H1 (cell line): ENCODE measurements at regions not wholly inside any gene's neighbourhood (a gene's known extent, or its start where the extent isn't known, plus 50 kb on each side); places are given as distances from the start of the nearest gene placed in this dataset.

Experiments
- CTCF ChIA-PET: fragments of 300-600 bp; sonication (Branson Sonifier 250); formaldehyde crosslinking; loops from one replicate; lab custom pipeline; 2021; ENCODE audit not compliant: partially characterized antibody; lab: Charles Lee
- POLR2A ChIA-PET: fragments of 300-600 bp; sonication (Branson Sonifier 250); formaldehyde crosslinking; loops from one replicate; lab custom pipeline; 2021; ENCODE audit warnings: inconsistent platforms; ENCODE audit not compliant: partially characterized antibody; lab: Charles Lee
- DNase-seq, 2 experiments: peaks; one replicate each; pipeline versions ENCODE4 v3.0.0 to v3.0.0-alpha.2; 2010 to 2022; ENCODE audit warnings: low spot score in 2 of 2, low read depth in 1 of 2, mixed read lengths in 1 of 2
- FAIRE-seq: peaks from 2 replicates; lab custom pipeline; 2011; peaks lifted over from hg19 to GRCh38; lab: Jason Lieb, UNC
- H2AFZ ChIP-seq: 2 replicates; pipeline ENCODE4 v1.8.1; 2012; ENCODE audit warnings: low read length, inconsistent platforms
- H2AK5ac ChIP-seq: 2 replicates; pipeline ENCODE4 v1.6.1; 2013; ENCODE audit warnings: low read depth, low read length
- H2BK120ac ChIP-seq: replicated peaks from 2 replicates; pipeline ENCODE3; 2013; ENCODE audit warnings: low read depth, low read length, inconsistent platforms
- H2BK12ac ChIP-seq: 2 replicates; pipeline ENCODE4 v1.6.1; 2013; ENCODE audit warnings: low read depth, low read length
- H2BK15ac ChIP-seq: 2 replicates; pipeline ENCODE4 v1.6.1; 2013; ENCODE audit warnings: low read length
- H2BK20ac ChIP-seq: 2 replicates; pipeline ENCODE4 v1.6.1; 2013; ENCODE audit warnings: low read length
- H2BK5ac ChIP-seq: 2 replicates; pipeline ENCODE4 v1.6.1; 2013; ENCODE audit warnings: low read depth, low read length
- H3K14ac ChIP-seq: 2 replicates; pipeline ENCODE4 v1.6.1; 2013; ENCODE audit warnings: inconsistent platforms; ENCODE audit not compliant: insufficient read length
- H3K18ac ChIP-seq: 2 replicates; pipeline ENCODE4 v1.6.1; 2013; ENCODE audit warnings: low read length; ENCODE audit errors: extremely low read depth
- H3K23ac ChIP-seq: 2 replicates; pipeline ENCODE4 v1.6.1; 2013; ENCODE audit warnings: inconsistent platforms; ENCODE audit not compliant: insufficient read length
- H3K23me2 ChIP-seq: 2 replicates; pipeline ENCODE4 v1.6.1; 2013; ENCODE audit warnings: low read depth, low read length
- H3K27ac ChIP-seq: 2 replicates; pipeline ENCODE4 v1.6.1; 2011; ENCODE audit warnings: low read depth, low read length, inconsistent platforms
- H3K27me3 ChIP-seq, 4 experiments: replicated peaks in 1 of 4; 1 replicate in 1 of 4; 2 replicates in 3 of 4; pipeline versions ENCODE4 v1.6.1 to v1.8.1; 2011 to 2013; ENCODE audit warnings: low read length in 3 of 4, mild to moderate bottlenecking in 3 of 4, inconsistent platforms in 2 of 4, mixed read lengths in 2 of 4, moderate library complexity in 1 of 4; ENCODE audit not compliant: control insufficient read depth in 3 of 4, insufficient read depth in 3 of 4; ENCODE audit errors: extremely low read depth in 1 of 4
- H3K36me3 ChIP-seq, 4 experiments: 2 replicates each; pipeline versions ENCODE4 v1.6.1 to v1.8.1; 2011 to 2013; ENCODE audit warnings: mild to moderate bottlenecking in 4 of 4, low read length in 3 of 4, moderate library complexity in 2 of 4, control low read depth in 1 of 4, inconsistent platforms in 1 of 4; ENCODE audit not compliant: insufficient read depth in 4 of 4, control insufficient read depth in 2 of 4
- H3K4ac ChIP-seq: replicated peaks from 2 replicates; pipeline ENCODE3; 2013; ENCODE audit warnings: low read length, low read depth, mixed read lengths, inconsistent platforms; ENCODE audit not compliant: insufficient read length
- H3K4me1 ChIP-seq, 4 experiments: replicated peaks in 1 of 4; 1 replicate in 1 of 4; 2 replicates in 3 of 4; pipeline versions ENCODE4 v1.6.1 to v1.8.1; 2011 to 2013; ENCODE audit warnings: low read length in 3 of 4, inconsistent platforms in 2 of 4, mixed read lengths in 1 of 4; ENCODE audit not compliant: insufficient read depth in 4 of 4, control insufficient read depth in 3 of 4
- H3K4me2 ChIP-seq, 2 experiments: 2 replicates each; pipeline versions ENCODE4 v1.6.1 to v1.8.1; 2011 to 2013; ENCODE audit warnings: low read depth in 2 of 2, low read length in 2 of 2, control low read depth in 1 of 2, inconsistent platforms in 1 of 2, mild to moderate bottlenecking in 1 of 2; ENCODE audit not compliant: insufficient read depth in 1 of 2
- H3K4me3 ChIP-seq, 4 experiments: fragments of 200-600, 300-600 bp in 1 of 4; sonication (generic), shearing (Covaris generic), sonication (Bioruptor Twin) in 1 of 4; 2 replicates each; pipeline versions ENCODE4 v1.5.1 to v1.8.1; 2011 to 2016; ENCODE audit warnings: low read length in 4 of 4, low read depth in 3 of 4, control low read depth in 2 of 4, inconsistent platforms in 2 of 4, mild to moderate bottlenecking in 2 of 4, mixed read lengths in 1 of 4, moderate library complexity in 1 of 4; ENCODE audit not compliant: insufficient read depth in 2 of 4; ENCODE audit errors: extremely low read depth in 1 of 4
- H3K56ac ChIP-seq: replicated peaks from 2 replicates; pipeline ENCODE3; 2013; ENCODE audit warnings: low read depth, mild to moderate bottlenecking, mixed read lengths, low read length, inconsistent platforms; ENCODE audit not compliant: insufficient read length
- H3K79me1 ChIP-seq: 2 replicates; pipeline ENCODE4 v1.6.1; 2013; ENCODE audit warnings: low read depth, low read length, control low read depth
- H3K79me2 ChIP-seq, 2 experiments: 2 replicates each; pipeline versions ENCODE4 v1.6.1 to v1.8.1; 2012 to 2013; ENCODE audit warnings: low read length in 2 of 2, mild to moderate bottlenecking in 2 of 2, inconsistent platforms in 1 of 2; ENCODE audit not compliant: insufficient read depth in 2 of 2, control insufficient read depth in 1 of 2
- H3K9ac ChIP-seq, 4 experiments: replicated peaks in 1 of 4; 1 replicate in 1 of 4; 2 replicates in 3 of 4; pipeline versions ENCODE4 v1.6.1 to v1.8.1; 2011 to 2013; ENCODE audit warnings: low read depth in 3 of 4, low read length in 3 of 4, control low read depth in 2 of 4, mild to moderate bottlenecking in 2 of 4, moderate library complexity in 2 of 4, inconsistent platforms in 1 of 4; ENCODE audit errors: extremely low read depth in 1 of 4
- H3K9me3 ChIP-seq, 2 experiments: 2 replicates each; pipeline versions ENCODE4 v1.6.1 to v1.8.1; 2012 to 2013; ENCODE audit warnings: mild to moderate bottlenecking in 2 of 2, moderate library complexity in 2 of 2, control low read depth in 1 of 2, inconsistent platforms in 1 of 2, low read depth in 1 of 2, low read length in 1 of 2, mixed read lengths in 1 of 2; ENCODE audit not compliant: insufficient read depth in 2 of 2
- H4K20me1 ChIP-seq, 2 experiments: replicated peaks in 1 of 2; 2 replicates each; pipeline versions ENCODE3 to v1.8.1; 2011 to 2013; ENCODE audit warnings: inconsistent platforms in 2 of 2, low read length in 2 of 2, mild to moderate bottlenecking in 1 of 2; ENCODE audit not compliant: insufficient read depth in 2 of 2, control insufficient read depth in 1 of 2
- H4K5ac ChIP-seq: 2 replicates; pipeline ENCODE4 v1.6.1; 2013; ENCODE audit warnings: low read length, low read depth, mixed read lengths, inconsistent platforms; ENCODE audit not compliant: insufficient read length
- H4K8ac ChIP-seq: 2 replicates; pipeline ENCODE4 v1.8.0; 2013; ENCODE audit warnings: mild to moderate bottlenecking, moderate library complexity, low read length, inconsistent platforms; ENCODE audit not compliant: insufficient read depth; ENCODE audit errors: extremely low read depth
- H4K91ac ChIP-seq: replicated peaks from 2 replicates; pipeline ENCODE3; 2013; ENCODE audit warnings: low read length, mixed read lengths, inconsistent platforms; ENCODE audit not compliant: insufficient read length
- BACH1 ChIP-seq: IDR thresholded peaks from 2 replicates; pipeline ENCODE4 v1.6.1; 2012; ENCODE audit warnings: low read length, improper control_type of control experiment
- CTBP2 ChIP-seq: IDR thresholded peaks from 2 replicates; pipeline ENCODE4 v1.7.0; 2011; ENCODE audit warnings: borderline replicate concordance, mild to moderate bottlenecking, moderate library complexity, mixed read lengths, low read length; ENCODE audit not compliant: insufficient read depth, insufficient read length
- EP300 ChIP-seq, 2 experiments: IDR thresholded peaks; 1 replicate in 1 of 2; 2 replicates in 1 of 2; pipeline ENCODE4 v1.6.1; 2011 to 2012; ENCODE audit warnings: low read depth in 2 of 2, low read length in 2 of 2, mild to moderate bottlenecking in 2 of 2, borderline replicate concordance in 1 of 2, inconsistent platforms in 1 of 2, moderate library complexity in 1 of 2
- GTF2F1 ChIP-seq: IDR thresholded peaks from 2 replicates; pipeline ENCODE4 v1.6.1; 2012; ENCODE audit warnings: low read depth, low read length, improper control_type of control experiment, borderline replicate concordance
- MAFK ChIP-seq: IDR thresholded peaks from 2 replicates; pipeline ENCODE4 v1.6.1; 2012; ENCODE audit warnings: low read depth, mild to moderate bottlenecking, improper control_type of control experiment, low read length
- POU5F1 ChIP-seq: IDR thresholded peaks from 2 replicates; pipeline ENCODE4 v1.6.1; 2011; ENCODE audit warnings: low read depth, mild to moderate bottlenecking, low read length, moderate library complexity
- RAD21 ChIP-seq, 2 experiments: IDR thresholded peaks in 1 of 2; conservative IDR thresholded peaks in 1 of 2; 2 replicates each; pipeline ENCODE4 v1.6.1; 2011; ENCODE audit warnings: low read depth in 2 of 2, low read length in 2 of 2, improper control_type of control experiment in 1 of 2, inconsistent platforms in 1 of 2, mild to moderate bottlenecking in 1 of 2, moderate library complexity in 1 of 2
- SIX5 ChIP-seq: IDR thresholded peaks from 2 replicates; pipeline ENCODE4 v1.6.1; 2011; ENCODE audit warnings: mild to moderate bottlenecking, low read depth, low read length
- SP2 ChIP-seq: IDR thresholded peaks from 2 replicates; pipeline ENCODE4 v1.6.1; 2012; ENCODE audit warnings: mild to moderate bottlenecking, low read length, inconsistent platforms
- SUZ12 ChIP-seq: fragments of 200-600 bp; sonication (generic); IDR thresholded peaks from 2 replicates; pipeline ENCODE4 v1.6.1; 2012; ENCODE audit warnings: mild to moderate bottlenecking, inconsistent platforms, low read length, moderate library complexity, mixed read lengths
- WGBS, 2 experiments: shearing (Covaris generic) in 1 of 2; methylation state at CpG; one replicate each; pipeline versions ENCODE4 v1.1.6 to v1.1.7; 2013 to 2015; ENCODE audit warnings: low lambda C conversion rate in 2 of 2, mixed read lengths in 2 of 2, inconsistent platforms in 1 of 2, low coverage in 1 of 2, missing lambda C conversion rate in 1 of 2; ENCODE audit not compliant: insufficient replicate concordance in 2 of 2, insufficient coverage in 1 of 2, insufficient read length in 1 of 2; ENCODE audit errors: extremely low coverage in 1 of 2, missing lambda C conversion rate in 1 of 2; 5-methylcytosine and 5-hydroxymethylcytosine counted together

DNA sequence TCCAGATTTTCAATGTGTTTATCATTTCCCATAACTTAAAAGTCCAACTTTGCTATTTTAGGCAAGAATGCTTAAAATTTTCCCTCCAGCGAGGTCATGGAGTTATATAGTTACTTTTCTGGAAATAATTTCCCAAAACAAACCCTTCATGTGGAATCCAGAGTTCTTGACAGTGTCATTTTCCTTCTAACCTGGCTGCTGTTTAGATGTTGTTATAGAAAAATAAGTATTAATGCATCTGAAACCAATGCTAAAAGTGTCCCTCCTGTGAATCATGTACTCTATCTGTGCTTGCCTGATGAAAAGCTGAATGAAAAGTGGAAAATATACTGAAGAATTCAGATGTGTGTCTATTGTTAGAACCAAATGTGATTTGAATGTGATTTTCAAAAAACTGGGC lies 245.3 kb upstream of the HSF2 start:
- FAIRE-seq, result no peak
- no peak overlapping the region for H3K27ac ChIP-seq
- H2BK12ac ChIP-seq, result no peak overlapping the region
- H3K18ac ChIP-seq, result no peak overlapping the region
- no peak overlapping the region for H4K5ac ChIP-seq
- no peak overlapping the region for H2BK20ac ChIP-seq
- no peak overlapping the region for H2AK5ac ChIP-seq
- H4K8ac ChIP-seq, result no peak overlapping the region
- no peak overlapping the region for H3K23ac ChIP-seq
- TF ChIP-seq POU5F1, result no peak
- no peak for TF ChIP-seq BACH1
- no peak for TF ChIP-seq GTF2F1
- no peak for TF ChIP-seq SP2
- no peak for TF ChIP-seq MAFK
- TF ChIP-seq SUZ12, result no peak
- no peak for TF ChIP-seq RAD21 (IDR thresholded peaks at IDR 0.05 in 1 of 2, conservative IDR thresholded peaks at IDR 0.05 in 1 of 2; ENCODE audit: low read depth in 2 of 2, low read length in 2 of 2)
- TF ChIP-seq SIX5, result no peak
- no peak for TF ChIP-seq EP300 (IDR thresholded peaks at IDR 0.05; ENCODE audit: borderline replicate concordance in 1 of 2, low read depth in 2 of 2, low read length in 2 of 2)
- no peak for TF ChIP-seq CTBP2
- TF ChIP-seq, all 59 proteins: peak for 0
- H3K4me3 ChIP-seq, result no peak overlapping the region
- no peak overlapping the region for H3K56ac ChIP-seq
- H3K4me1 ChIP-seq, result peaks cover 0 to 6% (median 2%) of the 10 kb centered on the region in 4 experiments; a peak in 1 of 7 replicates
- POLR2A ChIA-PET, result no interaction called here
- no peak overlapping the region for H2BK120ac ChIP-seq
- H2BK5ac ChIP-seq, result no peak overlapping the region
- no peaks in the 10 kb centered on the region for H3K9me3 ChIP-seq
- no peaks in the 10 kb centered on the region for H3K79me1 ChIP-seq
- DNase-seq, result no peak
- H4K91ac ChIP-seq, result no peak overlapping the region
- no peaks in the 10 kb centered on the region for H3K79me2 ChIP-seq
- no peaks in the 10 kb centered on the region for H4K20me1 ChIP-seq
- 72% methylated on average over 1 of the region's 1 CpG; no CpG with 5 or more reads in 1 of the 2 experiments for WGBS, 2 experiments
- no peak overlapping the region for H2BK15ac ChIP-seq
- no peak overlapping the region for H3K4me2 ChIP-seq
- no peaks in the 10 kb centered on the region for H3K23me2 ChIP-seq
- no peak overlapping the region for H3K14ac ChIP-seq
- CTCF ChIA-PET, result no interaction called here
- H3K36me3 ChIP-seq, result no peaks in the 10 kb centered on the region
- no peaks in the 10 kb centered on the region for H3K27me3 ChIP-seq
- H2AFZ ChIP-seq, result no peak overlapping the region
- H3K9ac ChIP-seq, result no peak overlapping the region
- H3K4ac ChIP-seq, result no peak overlapping the region
